IMR-90 (cell line): ENCODE measurements at regions not wholly inside any gene's neighbourhood (a gene's known extent, or its start where the extent isn't known, plus 50 kb on each side); places are given as distances from the start of the nearest gene placed in this dataset.

Source experiments
- ATAC-seq: fragments of 200-7000 bp; cut with Tn5 transposase; 2 replicates; pipeline ENCODE4 v1.9.1; 2020; ENCODE audit warnings: low read depth, mild to moderate bottlenecking, moderate library complexity
- BruUV-seq: library from RNA; stranded (reverse); fragments of 400-500 nt; replicated peaks from 2 replicates; lab custom pipeline; 2021; lab: Mats Ljungman, UMichigan
- CTCF ChIA-PET: fragments of 300-600 bp; formaldehyde crosslinking; extraction: SDS; loops from one replicate; lab custom pipeline; 2021; ENCODE audit warnings: antibody characterized with exemption; lab: Yijun Ruan, JAX
- POLR2A ChIA-PET: fragments of 300-600 bp; sonication (Branson Sonifier 250); formaldehyde crosslinking; loops from one replicate; lab custom pipeline; 2022; ENCODE audit warnings: antibody characterized with exemption; ENCODE audit not compliant: unreplicated experiment; lab: Charles Lee
- DNase-seq: peaks from one replicate; pipeline ENCODE4 v3.0.0; 2013
- H2AFZ ChIP-seq: replicated peaks from 2 replicates; pipeline ENCODE3; 2013; ENCODE audit warnings: low read length, mild to moderate bottlenecking; ENCODE audit not compliant: poor library complexity
- H2AK5ac ChIP-seq: 2 replicates; pipeline ENCODE4 v1.6.1; 2013; ENCODE audit warnings: low read depth, low read length, inconsistent platforms
- H2AK9ac ChIP-seq: replicated peaks from 2 replicates; pipeline ENCODE3; 2013; ENCODE audit warnings: mild to moderate bottlenecking, low read depth, low read length, moderate library complexity; ENCODE audit not compliant: poor library complexity
- H2BK120ac ChIP-seq: 2 replicates; pipeline ENCODE4 v1.6.1; 2013; ENCODE audit warnings: low read depth, low read length, inconsistent platforms
- H2BK15ac ChIP-seq: 3 replicates; pipeline ENCODE4 v1.6.1; 2013; ENCODE audit warnings: low read depth, low read length, inconsistent platforms
- H2BK20ac ChIP-seq: 2 replicates; pipeline ENCODE4 v1.6.1; 2013; ENCODE audit warnings: low read depth, mild to moderate bottlenecking, inconsistent platforms, low read length, moderate library complexity
- H2BK5ac ChIP-seq: 2 replicates; pipeline ENCODE4 v1.6.1; 2013; ENCODE audit warnings: mild to moderate bottlenecking, low read depth, low read length, inconsistent platforms; ENCODE audit not compliant: poor library complexity, severe bottlenecking
- H3K14ac ChIP-seq: replicated peaks from 2 replicates; pipeline ENCODE4 v1.6.1; 2013; ENCODE audit warnings: low read depth, low read length, inconsistent platforms
- H3K18ac ChIP-seq: 2 replicates; pipeline ENCODE4 v1.6.1; 2013; ENCODE audit warnings: low read depth, low read length, control low read depth
- H3K23ac ChIP-seq: 2 replicates; pipeline ENCODE4 v1.6.1; 2013; ENCODE audit warnings: low read depth, low read length, inconsistent platforms
- H3K27ac ChIP-seq: 2 replicates; pipeline ENCODE4 v1.5.1; 2013; ENCODE audit warnings: mild to moderate bottlenecking, control low read depth, low read length; ENCODE audit not compliant: insufficient read depth
- H3K27me3 ChIP-seq: 2 replicates; pipeline ENCODE4 v1.6.1; 2013; ENCODE audit warnings: low read length; ENCODE audit not compliant: control insufficient read depth, insufficient read depth
- H3K36me3 ChIP-seq: 2 replicates; pipeline ENCODE4 v1.6.1; 2013; ENCODE audit warnings: low read length, mixed read lengths; ENCODE audit not compliant: control insufficient read depth, insufficient read depth
- H3K4ac ChIP-seq: 2 replicates; pipeline ENCODE4 v1.6.1; 2013; ENCODE audit warnings: low read depth, low read length, inconsistent platforms
- H3K4me1 ChIP-seq: 2 replicates; pipeline ENCODE4 v1.6.1; 2013; ENCODE audit warnings: low read length, mixed read lengths; ENCODE audit not compliant: control insufficient read depth, insufficient read depth
- H3K4me2 ChIP-seq: 2 replicates; pipeline ENCODE4 v1.6.1; 2013; ENCODE audit warnings: low read depth, mild to moderate bottlenecking, control low read depth, low read length, moderate library complexity
- H3K4me3 ChIP-seq: 2 replicates; pipeline ENCODE4 v1.5.1; 2013; ENCODE audit warnings: low read depth, mild to moderate bottlenecking, control low read depth, low read length, moderate library complexity; ENCODE audit not compliant: insufficient read depth
- H3K56ac ChIP-seq: 2 replicates; pipeline ENCODE4 v1.6.1; 2013; ENCODE audit warnings: low read length, inconsistent platforms; ENCODE audit not compliant: insufficient read depth; ENCODE audit errors: extremely low read depth
- H3K79me1 ChIP-seq, 2 experiments: 2 replicates each; pipeline ENCODE4 v1.6.1; 2013; ENCODE audit warnings: low read length in 2 of 2, inconsistent platforms in 1 of 2, low read depth in 1 of 2
- H3K9ac ChIP-seq: 2 replicates; pipeline ENCODE4 v1.6.1; 2013; ENCODE audit warnings: low read depth, low read length, control low read depth
- H3K9me1 ChIP-seq: 2 replicates; pipeline ENCODE4 v1.6.1; 2013; ENCODE audit warnings: low read length, inconsistent platforms; ENCODE audit not compliant: insufficient read depth
- H3K9me3 ChIP-seq: 2 replicates; pipeline ENCODE4 v1.6.1; 2013; ENCODE audit warnings: low read length; ENCODE audit not compliant: control insufficient read depth, insufficient read depth
- H4K20me1 ChIP-seq: 2 replicates; pipeline ENCODE4 v1.6.1; 2013; ENCODE audit warnings: low read length, inconsistent platforms; ENCODE audit not compliant: insufficient read depth
- H4K5ac ChIP-seq: 2 replicates; pipeline ENCODE4 v1.6.1; 2013; ENCODE audit warnings: mild to moderate bottlenecking, low read depth, low read length, control low read depth
- H4K8ac ChIP-seq, 2 experiments: 2 replicates each; pipeline ENCODE4 v1.6.1; 2013; ENCODE audit warnings: low read depth in 2 of 2, low read length in 2 of 2, control low read depth in 1 of 2, inconsistent platforms in 1 of 2
- H4K91ac ChIP-seq: 2 replicates; pipeline ENCODE4 v1.6.1; 2013; ENCODE audit warnings: low read depth, low read length, inconsistent platforms; ENCODE audit not compliant: insufficient read depth
- CHD1 ChIP-seq: IDR thresholded peaks from 2 replicates; pipeline ENCODE4 v1.6.1; 2012; ENCODE audit warnings: low read depth, low read length, improper control_type of control experiment
- MAFK ChIP-seq: IDR thresholded peaks from 2 replicates; pipeline ENCODE4 v1.6.1; 2012; ENCODE audit warnings: low read depth, low read length, improper control_type of control experiment
- MAZ ChIP-seq: IDR thresholded peaks from 2 replicates; pipeline ENCODE4 v1.6.1; 2012; ENCODE audit warnings: low read depth, mild to moderate bottlenecking, low read length, improper control_type of control experiment, moderate library complexity, borderline replicate concordance
- NFE2L2 ChIP-seq: fragments of 150-350 bp; IDR thresholded peaks from 2 replicates; pipeline ENCODE4 v1.6.1; 2016; ENCODE audit warnings: low read depth, mild to moderate bottlenecking, low read length
- POLR2A ChIP-seq: IDR thresholded peaks from 2 replicates; pipeline ENCODE4 v1.6.1; 2012; ENCODE audit warnings: mild to moderate bottlenecking, low read depth, low read length
- RCOR1 ChIP-seq: IDR thresholded peaks from 2 replicates; pipeline ENCODE4 v1.6.1; 2012; ENCODE audit warnings: mild to moderate bottlenecking, low read length, improper control_type of control experiment; ENCODE audit not compliant: insufficient replicate concordance
- RFX5 ChIP-seq: IDR thresholded peaks from 2 replicates; pipeline ENCODE4 v1.8.0; 2012; ENCODE audit warnings: low read depth, mild to moderate bottlenecking, low read length, moderate library complexity
- SMC3 ChIP-seq: fragments of 150-350 bp; IDR thresholded peaks from 2 replicates; pipeline ENCODE4 v1.6.1; 2016; ENCODE audit warnings: low read depth, mild to moderate bottlenecking, antibody characterized with exemption, low read length, moderate library complexity
- WGBS, 2 experiments: methylation state at CpG; one replicate each; pipeline versions ENCODE4 v1.1.5 to v1.1.7; 2013; ENCODE audit warnings: missing lambda C conversion rate in 2 of 2; ENCODE audit not compliant: insufficient read length in 1 of 2; ENCODE audit errors: extremely low coverage in 2 of 2; 5-methylcytosine and 5-hydroxymethylcytosine counted together
- dilution Hi-C: fragments of 300-500 bp; cut with HindIII; formaldehyde crosslinking; loops from one replicate; pipeline ENCODE4 v1.14.3; 2018; ENCODE audit warnings: low sequenced_read_pairs; ENCODE audit not compliant: unreplicated experiment
- in situ Hi-C: fragments of 300-500 bp; cut with MboI; formaldehyde crosslinking; loops from 3 replicates; pipeline ENCODE4 v1.14.3; 2019; ENCODE audit warnings: low sequenced_read_pairs, inconsistent platforms, mixed read lengths
- intact Hi-C: fragments of 100-400 bp; cut with micrococcal nuclease; formaldehyde crosslinking; loops from 2 replicates; pipeline ENCODE4 v1.10.0; 2022
- TF ChIP-seq, protein P1 (sequence below): conservative IDR thresholded peaks from 2 replicates; pipeline ENCODE4 v1.5.1; 2012; ENCODE audit warnings: mild to moderate bottlenecking, low read depth, low read length, improper control_type of control experiment
- TF ChIP-seq, protein P2 (sequence below): fragments of 150-350 bp; IDR thresholded peaks from 2 replicates; pipeline ENCODE4 v1.6.1; 2016; ENCODE audit warnings: low read depth, mild to moderate bottlenecking, low read length, moderate library complexity, borderline replicate concordance

DNA sequence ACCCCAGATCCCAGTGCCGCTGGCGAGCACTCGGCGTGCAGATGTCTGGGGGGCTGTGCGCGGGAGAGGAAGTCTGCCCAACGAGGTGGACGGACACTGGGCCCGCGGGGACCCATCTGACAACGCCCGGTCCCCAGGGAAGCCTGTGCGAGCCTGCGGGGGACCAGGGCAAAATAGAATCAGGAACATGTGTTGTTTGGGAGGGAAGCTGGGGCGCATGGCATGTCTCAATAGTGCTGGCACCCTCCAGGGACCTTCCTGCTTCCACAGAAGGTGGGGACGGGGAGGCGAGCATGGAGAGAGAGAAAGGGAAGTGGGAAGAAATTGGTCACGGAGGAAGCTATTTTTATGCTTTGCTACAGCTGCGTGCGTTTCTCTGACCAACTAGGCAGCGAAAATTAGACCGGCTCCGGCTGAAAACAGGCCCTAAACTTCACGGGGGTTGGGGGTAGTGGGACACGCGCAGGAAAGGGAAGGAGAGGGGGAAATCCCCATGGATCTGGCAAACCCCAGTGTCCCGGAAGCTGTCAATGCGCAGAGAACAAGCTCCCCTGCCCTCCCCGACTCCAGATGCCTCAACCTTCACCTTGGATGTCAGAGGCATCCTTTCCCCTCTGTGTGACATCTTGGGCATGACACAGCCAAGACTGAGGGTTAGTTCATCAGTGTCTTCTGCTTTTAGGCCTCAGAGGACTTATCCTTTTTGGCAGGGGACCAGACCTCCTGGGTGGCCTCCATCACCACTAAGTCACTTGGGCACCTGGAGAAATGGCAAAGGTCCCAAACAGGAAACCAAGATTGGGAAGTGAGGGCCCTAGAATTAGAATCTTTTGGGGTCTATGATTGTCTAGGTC lies 169.8 kb upstream of the BCOR start:
- Histone ChIP-seq H2AK9ac (no peak overlapping the region), H2BK15ac (peak overlapping the region; percentile 48; the same call in 1 of the 3 replicates), H2AFZ (peak overlapping the region; percentile 90), H3K27ac (no peak overlapping the region), H3K36me3 (no peaks in the 10 kb centered on the region), H4K91ac (peak overlapping the region; percentile 70; the same call in 1 of the 2 replicates), H3K9me1 (no peaks in the 10 kb centered on the region; the same call in 1 of the 2 replicates), H2BK5ac (no peak overlapping the region), H3K27me3 (peaks cover 2% of the 10 kb centered on the region; the same call in 1 of the 2 replicates), H3K4me2 (peak overlapping the region; percentile 31; the same call in 1 of the 2 replicates), H3K23ac (no peak overlapping the region), H3K9ac (no peak overlapping the region), H3K18ac (no peak overlapping the region), H2BK120ac (peak overlapping the region; percentile 52), H3K4me3 (no peak overlapping the region), H3K79me1 (no peaks in the 10 kb centered on the region), H3K56ac (no peak overlapping the region), H3K14ac (no peak overlapping the region), H4K8ac (peak overlapping the region; percentile 38 to 61; a peak in 2 of 4 replicates), H4K20me1 (no peaks in the 10 kb centered on the region), H2BK20ac (no peak overlapping the region), H3K4me1 (peaks cover 2% of the 10 kb centered on the region; the same call in 1 of the 2 replicates), H4K5ac (no peak overlapping the region; the same call in 1 of the 2 replicates), H3K4ac (peak overlapping the region; percentile 52; the same call in 1 of the 2 replicates), H2AK5ac (no peak overlapping the region), H3K9me3 (peaks cover 6% of the 10 kb centered on the region; the same call in 1 of the 2 replicates)
- DNase-seq (no peak), ATAC-seq (no peak)
- ChIA-PET CTCF (interaction anchor here (0.5 kb wide), 1 partner anchor 276 kb away, joined by 3 read pairs; no protein-coding TSS in a partner anchor), POLR2A (interaction anchor here (0.5 to 0.7 kb wide), 3 partner anchors 121 to 358 kb away, joined by 3 to 5 read pairs (median 4); no protein-coding TSS in a partner anchor)
- intact Hi-C loops (loop anchor here (1.0 to 10.0 kb wide), 8 partner anchors 95 to 1513 kb away; no protein-coding TSS in a partner anchor), in situ Hi-C loops (loop anchor here (10.0 kb wide), 1 partner anchor 533 kb away; no protein-coding TSS in a partner anchor), dilution Hi-C loops (no loop called here)
- WGBS, 2 experiments = 5% methylated on average over 7 of the region's 29 CpGs; no CpG with 5 or more reads in 1 of the 2 experiments
- TF ChIP-seq NFE2L2 (no peak), MAZ (no peak), POLR2A (no peak), SMC3 (no peak), CHD1 (no peak), RFX5 (no peak), MAFK (no peak), RCOR1 (no peak)
- TF ChIP-seq, protein P1, sequence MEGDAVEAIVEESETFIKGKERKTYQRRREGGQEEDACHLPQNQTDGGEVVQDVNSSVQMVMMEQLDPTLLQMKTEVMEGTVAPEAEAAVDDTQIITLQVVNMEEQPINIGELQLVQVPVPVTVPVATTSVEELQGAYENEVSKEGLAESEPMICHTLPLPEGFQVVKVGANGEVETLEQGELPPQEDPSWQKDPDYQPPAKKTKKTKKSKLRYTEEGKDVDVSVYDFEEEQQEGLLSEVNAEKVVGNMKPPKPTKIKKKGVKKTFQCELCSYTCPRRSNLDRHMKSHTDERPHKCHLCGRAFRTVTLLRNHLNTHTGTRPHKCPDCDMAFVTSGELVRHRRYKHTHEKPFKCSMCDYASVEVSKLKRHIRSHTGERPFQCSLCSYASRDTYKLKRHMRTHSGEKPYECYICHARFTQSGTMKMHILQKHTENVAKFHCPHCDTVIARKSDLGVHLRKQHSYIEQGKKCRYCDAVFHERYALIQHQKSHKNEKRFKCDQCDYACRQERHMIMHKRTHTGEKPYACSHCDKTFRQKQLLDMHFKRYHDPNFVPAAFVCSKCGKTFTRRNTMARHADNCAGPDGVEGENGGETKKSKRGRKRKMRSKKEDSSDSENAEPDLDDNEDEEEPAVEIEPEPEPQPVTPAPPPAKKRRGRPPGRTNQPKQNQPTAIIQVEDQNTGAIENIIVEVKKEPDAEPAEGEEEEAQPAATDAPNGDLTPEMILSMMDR = no peak
- TF ChIP-seq, protein P2, sequence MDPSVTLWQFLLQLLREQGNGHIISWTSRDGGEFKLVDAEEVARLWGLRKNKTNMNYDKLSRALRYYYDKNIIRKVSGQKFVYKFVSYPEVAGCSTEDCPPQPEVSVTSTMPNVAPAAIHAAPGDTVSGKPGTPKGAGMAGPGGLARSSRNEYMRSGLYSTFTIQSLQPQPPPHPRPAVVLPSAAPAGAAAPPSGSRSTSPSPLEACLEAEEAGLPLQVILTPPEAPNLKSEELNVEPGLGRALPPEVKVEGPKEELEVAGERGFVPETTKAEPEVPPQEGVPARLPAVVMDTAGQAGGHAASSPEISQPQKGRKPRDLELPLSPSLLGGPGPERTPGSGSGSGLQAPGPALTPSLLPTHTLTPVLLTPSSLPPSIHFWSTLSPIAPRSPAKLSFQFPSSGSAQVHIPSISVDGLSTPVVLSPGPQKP = no peak
- no TSS peak for BruUV-seq
